CD4-positive, alpha-beta T cell treated with Interferon alpha-2 for 1 hour (primary cell): ENCODE measurements at regions not wholly inside any gene's neighbourhood (a gene's known extent, or its start where the extent isn't known, plus 50 kb on each side); places are given as distances from the start of the nearest gene placed in this dataset.
"Not testable (repeated sequence)": the region's sequence is repeated elsewhere in the genome, so short reads cannot be mapped to it uniquely, and the experiment has no call there.

Experiments
- DNase-seq, 2 donors: peaks; one replicate each; pipeline ENCODE4 v3.0.0-alpha.2; 2020 to 2022

- no peak for DNase-seq
These were observed 113.4 kb upstream of the EEPD1 start for GRCh38 chr7:36039671-36040070.

GRCh38 chr7:36040679-36041078 lies 112.4 kb upstream of the EEPD1 start:
- no peak for DNase-seq

- no peak for DNase-seq
These were observed 108.8 kb upstream of the EEPD1 start for GRCh38 chr7:36044101-36044892.

GRCh38 chr7:36045326-36045725 lies 107.7 kb upstream of the EEPD1 start:
- DNase-seq = no peak

- DNase-seq = no peak
These were observed 107.2 kb upstream of the EEPD1 start for GRCh38 chr7:36045830-36046341.

GRCh38 chr7:36047091-36047658 lies 105.9 kb upstream of the EEPD1 start:
- no peak for DNase-seq

GRCh38 chr7:36048141-36048901 lies 104.7 kb upstream of the EEPD1 start:
- no peak for DNase-seq

GRCh38 chr7:36048902-36049240 lies 104.2 kb upstream of the EEPD1 start:
- DNase-seq = no peak

GRCh38 chr7:36051501-36051900 lies 101.6 kb upstream of the EEPD1 start:
- DNase-seq = no peak

GRCh38 chr7:36053589-36053988 lies 99.5 kb upstream of the EEPD1 start:
- no peak for DNase-seq

- DNase-seq = no peak
These were observed 98.4 kb upstream of the EEPD1 start for GRCh38 chr7:36054637-36055036.

GRCh38 chr7:36055207-36055606 lies 97.8 kb upstream of the EEPD1 start:
- no peak for DNase-seq

GRCh38 chr7:36057323-36057722 lies 95.7 kb upstream of the EEPD1 start:
- DNase-seq = no peak

- no peak for DNase-seq
These were observed 94.9 kb upstream of the EEPD1 start for GRCh38 chr7:36058020-36058592.

- not testable (repeated sequence) for DNase-seq
These were observed 92.7 kb upstream of the EEPD1 start for GRCh38 chr7:36060388-36060787.

GRCh38 chr7:36062154-36062815 lies 90.8 kb upstream of the EEPD1 start:
- no peak for DNase-seq

- DNase-seq = no peak
These were observed 88.4 kb upstream of the EEPD1 start for GRCh38 chr7:36064676-36065075.

- not testable (repeated sequence) for DNase-seq
These were observed 87.3 kb upstream of the EEPD1 start for GRCh38 chr7:36065563-36066342.

- no peak for DNase-seq
These were observed 86.8 kb upstream of the EEPD1 start for GRCh38 chr7:36066343-36066664.

- no peak for DNase-seq
These were observed 82.8 kb upstream of the EEPD1 start for GRCh38 chr7:36070230-36070629.

GRCh38 chr7:36071605-36072004 lies 81.4 kb upstream of the EEPD1 start:
- DNase-seq = no peak

- no peak for DNase-seq
These were observed 80.4 kb upstream of the EEPD1 start for GRCh38 chr7:36072620-36073019.
